Skeletal muscle tissue (tissue), 3 donors: ENCODE measurements at regions not wholly inside any gene's neighbourhood (a gene's known extent, or its start where the extent isn't known, plus 50 kb on each side); places are given as distances from the start of the nearest gene placed in this dataset.

Experiments
- H3K27ac ChIP-seq: one replicate; pipeline ENCODE4 v1.7.0; 2013; ENCODE audit warnings: mild to moderate bottlenecking, low read depth, low read length, inconsistent platforms
- H3K27me3 ChIP-seq, 3 donors: one replicate each; pipeline ENCODE4 v1.7.0; 2013; ENCODE audit warnings: low read length in 3 of 3; ENCODE audit not compliant: control insufficient read depth in 3 of 3, insufficient read depth in 3 of 3
- H3K36me3 ChIP-seq, 3 donors: one replicate each; pipeline ENCODE4 v1.7.0; 2013; ENCODE audit warnings: low read length in 3 of 3; ENCODE audit not compliant: control insufficient read depth in 3 of 3, insufficient read depth in 3 of 3
- H3K4me1 ChIP-seq, 3 donors: one replicate each; pipeline ENCODE4 v1.7.0; 2013; ENCODE audit warnings: low read length in 3 of 3, mild to moderate bottlenecking in 3 of 3; ENCODE audit not compliant: control insufficient read depth in 3 of 3, insufficient read depth in 3 of 3
- H3K4me3 ChIP-seq, 3 donors: one replicate each; pipeline ENCODE4 v1.7.0; 2013; ENCODE audit warnings: low read length in 3 of 3
- H3K9ac ChIP-seq, 3 donors: one replicate each; pipeline ENCODE4 v1.7.0; 2013; ENCODE audit warnings: low read length in 3 of 3, mild to moderate bottlenecking in 3 of 3, moderate library complexity in 2 of 3, low read depth in 1 of 3
- H3K9me3 ChIP-seq, 3 donors: one replicate each; pipeline ENCODE4 v1.7.0; 2013; ENCODE audit warnings: low read length in 3 of 3; ENCODE audit not compliant: control insufficient read depth in 3 of 3
- donor health status: Osteomylitis.

- Histone ChIP-seq H3K4me1 (no peaks in the 10 kb centered on the region), H3K27me3 (no peaks in the 10 kb centered on the region), H3K4me3 (no peak overlapping the region), H3K27ac (no peak overlapping the region), H3K9me3 (no peaks in the 10 kb centered on the region), H3K36me3 (no peaks in the 10 kb centered on the region), H3K9ac (no peak overlapping the region)
Observed at GRCh38 chr1:106063510-106063909, 993.0 kb upstream of the PRMT6 start.

GRCh38 chr1:106072909-106073600 lies 983.4 kb upstream of the PRMT6 start:
- Histone ChIP-seq H3K27ac (no peak overlapping the region), H3K9ac (no peak overlapping the region), H3K9me3 (no peaks in the 10 kb centered on the region), H3K27me3 (no peaks in the 10 kb centered on the region), H3K4me3 (no peak overlapping the region), H3K36me3 (no peaks in the 10 kb centered on the region), H3K4me1 (no peaks in the 10 kb centered on the region)

- Histone ChIP-seq H3K4me1 (no peaks in the 10 kb centered on the region), H3K27me3 (no peaks in the 10 kb centered on the region), H3K9me3 (no peaks in the 10 kb centered on the region), H3K9ac (no peak overlapping the region), H3K27ac (no peak overlapping the region), H3K4me3 (no peak overlapping the region), H3K36me3 (no peaks in the 10 kb centered on the region)
Observed at GRCh38 chr1:106080608-106081325, 975.7 kb upstream of the PRMT6 start.

DNA sequence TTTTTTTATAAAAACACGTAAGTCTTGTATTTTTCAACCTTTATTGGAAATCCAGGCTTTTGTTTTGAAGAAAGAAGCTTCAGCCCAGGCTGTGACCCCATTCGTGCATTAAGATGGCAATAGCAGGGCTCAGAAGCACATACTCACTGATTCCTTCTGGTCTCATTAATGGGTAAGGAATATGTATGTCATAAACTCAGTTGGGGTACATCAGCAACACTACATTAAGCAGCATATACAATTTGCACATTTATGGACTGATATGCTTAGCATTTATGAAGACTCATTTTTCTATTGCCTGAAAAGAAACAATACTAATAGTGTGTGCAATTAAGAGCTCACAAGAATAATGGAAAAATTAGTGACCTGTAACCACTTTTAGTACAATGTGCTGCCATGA lies 945.4 kb upstream of the PRMT6 start:
- H3K4me1 ChIP-seq, result no peaks in the 10 kb centered on the region
- H3K27me3 ChIP-seq, result no peaks in the 10 kb centered on the region
- no peak overlapping the region for H3K27ac ChIP-seq
- no peaks in the 10 kb centered on the region for H3K9me3 ChIP-seq
- no peak overlapping the region for H3K4me3 ChIP-seq
- no peak overlapping the region for H3K9ac ChIP-seq
- H3K36me3 ChIP-seq, result no peaks in the 10 kb centered on the region

DNA sequence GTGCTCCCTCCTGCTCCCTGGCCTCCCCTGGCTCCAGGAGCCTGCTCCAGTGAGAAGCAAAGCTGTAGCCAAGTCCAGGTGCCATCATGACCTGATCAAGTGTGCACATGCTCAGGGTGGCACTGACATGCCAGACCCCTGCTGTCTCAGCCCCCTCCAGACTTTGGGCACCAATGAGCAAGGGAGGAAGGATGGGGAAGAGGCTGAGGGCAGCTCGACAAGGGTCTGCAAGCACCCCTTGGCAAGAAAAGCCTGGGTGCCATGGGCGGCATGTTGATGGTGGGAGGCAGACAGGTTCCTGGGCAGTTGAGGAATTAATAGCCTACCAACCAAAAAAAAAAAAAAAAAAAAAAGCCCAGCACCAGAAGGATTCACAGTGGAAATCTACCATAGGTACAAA lies 942.6 kb upstream of the PRMT6 start:
- Histone ChIP-seq H3K9me3 (no peaks in the 10 kb centered on the region), H3K4me3 (no peak overlapping the region), H3K36me3 (no peaks in the 10 kb centered on the region), H3K9ac (no peak overlapping the region), H3K4me1 (no peaks in the 10 kb centered on the region), H3K27ac (no peak overlapping the region), H3K27me3 (no peaks in the 10 kb centered on the region)

GRCh38 chr1:106120789-106121188 lies 935.7 kb upstream of the PRMT6 start:
- no peak overlapping the region for H3K4me3 ChIP-seq
- no peak overlapping the region for H3K9ac ChIP-seq
- H3K27me3 ChIP-seq, result no peaks in the 10 kb centered on the region
- H3K36me3 ChIP-seq, result no peaks in the 10 kb centered on the region
- peaks cover 4 to 13% (median 5%) of the 10 kb centered on the region in 3 donors for H3K9me3 ChIP-seq
- H3K4me1 ChIP-seq, result no peaks in the 10 kb centered on the region
- H3K27ac ChIP-seq, result no peak overlapping the region

- H3K27ac ChIP-seq, result no peak overlapping the region
- no peaks in the 10 kb centered on the region for H3K4me1 ChIP-seq
- peaks cover 4 to 13% (median 5%) of the 10 kb centered on the region in 3 donors for H3K9me3 ChIP-seq
- no peaks in the 10 kb centered on the region for H3K27me3 ChIP-seq
- no peaks in the 10 kb centered on the region for H3K36me3 ChIP-seq
- no peak overlapping the region for H3K4me3 ChIP-seq
- no peak overlapping the region for H3K9ac ChIP-seq
Observed at GRCh38 chr1:106121728-106122127, 934.7 kb upstream of the PRMT6 start.

DNA sequence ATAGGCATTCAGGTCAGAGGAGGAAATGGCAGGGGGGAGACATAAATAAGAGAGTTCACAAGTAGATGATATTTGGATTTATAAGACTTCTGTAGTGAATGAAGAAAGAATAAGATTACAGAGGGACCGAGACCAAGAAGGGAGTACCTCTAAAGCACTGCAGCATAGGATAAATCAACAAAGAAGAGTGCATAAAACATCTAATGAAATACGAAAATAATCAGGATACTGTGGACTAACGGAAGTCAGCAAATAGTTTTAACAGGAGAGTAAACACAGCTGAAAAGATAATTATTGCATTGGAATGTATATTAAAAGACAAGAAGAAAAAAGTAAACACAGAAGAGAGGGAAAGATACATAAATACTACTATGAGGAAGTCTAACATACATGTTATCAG lies 921.9 kb upstream of the PRMT6 start:
- Histone ChIP-seq H3K27ac (no peak overlapping the region), H3K9ac (no peak overlapping the region), H3K4me1 (no peaks in the 10 kb centered on the region), H3K9me3 (peaks cover 0 to 4% (median 0%) of the 10 kb centered on the region in 3 donors), H3K4me3 (no peak overlapping the region), H3K36me3 (no peaks in the 10 kb centered on the region), H3K27me3 (no peaks in the 10 kb centered on the region)

- no peak overlapping the region for H3K9ac ChIP-seq
- H3K27me3 ChIP-seq, result no peaks in the 10 kb centered on the region
- no peak overlapping the region for H3K4me3 ChIP-seq
- no peak overlapping the region for H3K27ac ChIP-seq
- no peaks in the 10 kb centered on the region for H3K36me3 ChIP-seq
- H3K9me3 ChIP-seq, result no peaks in the 10 kb centered on the region
- no peaks in the 10 kb centered on the region for H3K4me1 ChIP-seq
Observed at GRCh38 chr1:106173101-106173500, 883.4 kb upstream of the PRMT6 start.

DNA sequence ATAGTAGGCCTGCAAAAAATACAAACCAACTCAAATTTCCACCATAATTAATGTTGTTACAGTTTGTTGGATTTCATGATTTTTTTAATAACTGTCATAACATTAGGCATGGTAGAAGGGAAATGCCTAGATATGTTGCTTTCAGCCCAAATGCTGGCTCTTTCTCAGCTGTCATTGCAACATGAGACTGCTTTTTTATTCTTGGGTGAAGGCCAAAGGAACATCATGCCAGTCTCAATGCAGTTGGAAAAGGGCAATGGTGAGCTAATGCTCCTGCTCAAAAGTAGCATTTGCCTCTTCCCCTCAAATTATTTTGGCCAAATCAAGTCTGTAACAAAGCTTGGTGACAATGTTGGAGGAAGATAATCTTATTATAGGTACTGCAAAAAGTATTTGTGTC lies 877.7 kb upstream of the PRMT6 start:
- H3K9me3 ChIP-seq, result no peaks in the 10 kb centered on the region
- H3K36me3 ChIP-seq, result no peaks in the 10 kb centered on the region
- no peak overlapping the region for H3K9ac ChIP-seq
- no peak overlapping the region for H3K27ac ChIP-seq
- H3K4me3 ChIP-seq, result no peak overlapping the region
- no peaks in the 10 kb centered on the region for H3K27me3 ChIP-seq
- no peaks in the 10 kb centered on the region for H3K4me1 ChIP-seq
